ENCODE measurements at regions not wholly inside any gene's neighbourhood (a gene's known extent, or its start where the extent isn't known, plus 50 kb on each side); places are given as distances from the start of the nearest gene placed in this dataset.

GRCh38 chr3:70861234-70861633 lies 548.8 kb upstream of the MDFIC2 start:
- WGBS, 5 donors, result 74 to 89% (median 86%) methylated on average over 2 of the region's 2 CpGs
- DNase-seq, result no peak
- Histone ChIP-seq H3K27ac (no peak overlapping the region), H3K9me3 (peaks cover 0 to 10% (median 2%) of the 10 kb centered on the region in 4 donors), H3K4me1 (peaks cover 0 to 6% (median 0%) of the 10 kb centered on the region in 4 donors), H3K4me3 (no peak overlapping the region), H3K36me3 (no peaks in the 10 kb centered on the region), H3K27me3 (no peaks in the 10 kb centered on the region)
- no peak for TF ChIP-seq POLR2AphosphoS5 (IDR thresholded peaks at IDR 0.05)
- no peak for TF ChIP-seq CTCF (IDR thresholded peaks at IDR 0.05)
- no peak for TF ChIP-seq EP300 (IDR thresholded peaks at IDR 0.05)
- no peak for TF ChIP-seq POLR2A (IDR thresholded peaks at IDR 0.05)
- intact Hi-C loops (cut with DNase I; ENCODE audit: low total_unique reads), result no loop called here

GRCh38 chr3:70857916-70858315 lies 545.5 kb upstream of the MDFIC2 start:
- Histone ChIP-seq H3K4me3 (no peak overlapping the region), H3K9me3 (no peaks in the 10 kb centered on the region), H3K27me3 (no peaks in the 10 kb centered on the region), H3K27ac (no peak overlapping the region), H3K4me1 (peaks cover 0 to 6% (median 0%) of the 10 kb centered on the region in 4 donors), H3K36me3 (no peaks in the 10 kb centered on the region)
- TF ChIP-seq EP300 (IDR thresholded peaks at IDR 0.05), result no peak
- WGBS, 5 donors, result 30 to 52% (median 38%) methylated on average over 7 of the region's 7 CpGs
- DNase-seq, result peak in 1 of 2 donors; percentile 19
- intact Hi-C loops (cut with DNase I; ENCODE audit: low total_unique reads), result no loop called here

- Histone ChIP-seq H3K9me3 (no peaks in the 10 kb centered on the region), H3K27ac (no peak overlapping the region), H3K36me3 (no peaks in the 10 kb centered on the region), H3K4me3 (no peak overlapping the region), H3K4me1 (peaks cover 0 to 6% (median 0%) of the 10 kb centered on the region in 4 donors), H3K27me3 (no peaks in the 10 kb centered on the region)
- WGBS, 5 donors, result 82 to 86% (median 83%) methylated on average over 7 of the region's 7 CpGs
- no peak for DNase-seq
- intact Hi-C loops (cut with DNase I; ENCODE audit: low total_unique reads), result no loop called here
- TF ChIP-seq POLR2A (IDR thresholded peaks at IDR 0.05) (no peak), CTCF (IDR thresholded peaks at IDR 0.05) (no peak), EP300 (IDR thresholded peaks at IDR 0.05) (no peak), POLR2AphosphoS5 (IDR thresholded peaks at IDR 0.05) (no peak)
Observed at GRCh38 chr3:70856414-70857162, 544.1 kb upstream of the MDFIC2 start.

GRCh38 chr3:70855149-70855548 lies 542.7 kb upstream of the MDFIC2 start:
- intact Hi-C loops (cut with DNase I; ENCODE audit: low total_unique reads), result no loop called here

More at GRCh38 chr3:70855149-70855548, 542.7 kb upstream of the MDFIC2 start:
- H3K27me3 ChIP-seq, result no peaks in the 10 kb centered on the region
- H3K27ac ChIP-seq, result no peak overlapping the region
- 43 to 81% (median 62%) methylated on average over 2 of the region's 2 CpGs for WGBS, 5 donors
- TF ChIP-seq POLR2A (IDR thresholded peaks at IDR 0.05), result no peak
- no peak for TF ChIP-seq CTCF (IDR thresholded peaks at IDR 0.05)
- TF ChIP-seq EP300 (IDR thresholded peaks at IDR 0.05), result no peak
- no peak for TF ChIP-seq POLR2AphosphoS5 (IDR thresholded peaks at IDR 0.05)
- H3K4me3 ChIP-seq, result no peak overlapping the region
- H3K36me3 ChIP-seq, result no peaks in the 10 kb centered on the region
- peaks cover 0 to 10% (median 2%) of the 10 kb centered on the region in 4 donors for H3K4me1 ChIP-seq
- DNase-seq, result no peak
- no peaks in the 10 kb centered on the region for H3K9me3 ChIP-seq

All from stomach (tissue), 8 donors.